GM08714 (cell line): ENCODE measurements at regions not wholly inside any gene's neighbourhood (a gene's known extent, or its start where the extent isn't known, plus 50 kb on each side); places are given as distances from the start of the nearest gene placed in this dataset.

Experiments
- H3K4me3 ChIP-seq: fragments of 200-500 bp; sonication (Bioruptor generic); 2 replicates; pipeline ENCODE4 v1.5.1; 2014; ENCODE audit warnings: mild to moderate bottlenecking, low read length, inconsistent platforms
- ZNF274 ChIP-seq: IDR thresholded peaks from 2 replicates; pipeline ENCODE4 v1.6.1; 2012; ENCODE audit warnings: mild to moderate bottlenecking, low read depth, low read length

GRCh38 chr15:47383801-47384200 is 333.5 kb upstream of the SEMA6D start:
- no peak overlapping the region for H3K4me3 ChIP-seq
- no peak for TF ChIP-seq ZNF274

GRCh38 chr15:47384341-47384740 is 333.0 kb upstream of the SEMA6D start:
- no peak overlapping the region for H3K4me3 ChIP-seq
- TF ChIP-seq ZNF274: no peak

GRCh38 chr15:47384776-47385175 is 332.5 kb upstream of the SEMA6D start:
- no peak for TF ChIP-seq ZNF274
- no peak overlapping the region for H3K4me3 ChIP-seq

GRCh38 chr15:47386459-47386858 is 330.8 kb upstream of the SEMA6D start:
- TF ChIP-seq ZNF274: no peak
- H3K4me3 ChIP-seq: no peak overlapping the region

GRCh38 chr15:47388299-47388698 is 329.0 kb upstream of the SEMA6D start:
- no peak for TF ChIP-seq ZNF274
- H3K4me3 ChIP-seq: no peak overlapping the region

- TF ChIP-seq ZNF274: no peak
- H3K4me3 ChIP-seq: no peak overlapping the region
Measured at GRCh38 chr15:47390208-47390765, 327.0 kb upstream of the SEMA6D start.

- no peak overlapping the region for H3K4me3 ChIP-seq
- TF ChIP-seq ZNF274: no peak
Measured at GRCh38 chr15:47394286-47394809, 323.0 kb upstream of the SEMA6D start.

GRCh38 chr15:47395076-47395475 is 322.2 kb upstream of the SEMA6D start:
- no peak overlapping the region for H3K4me3 ChIP-seq
- TF ChIP-seq ZNF274: no peak

GRCh38 chr15:47397655-47398054 is 319.6 kb upstream of the SEMA6D start:
- no peak overlapping the region for H3K4me3 ChIP-seq
- TF ChIP-seq ZNF274: no peak

- H3K4me3 ChIP-seq: no peak overlapping the region
- TF ChIP-seq ZNF274: no peak
Measured at GRCh38 chr15:47398132-47398531, 319.2 kb upstream of the SEMA6D start.

- no peak for TF ChIP-seq ZNF274
- no peak overlapping the region for H3K4me3 ChIP-seq
Measured at GRCh38 chr15:47398594-47398993, 318.7 kb upstream of the SEMA6D start.

GRCh38 chr15:47399100-47399499 is 318.2 kb upstream of the SEMA6D start:
- no peak overlapping the region for H3K4me3 ChIP-seq
- no peak for TF ChIP-seq ZNF274

- no peak for TF ChIP-seq ZNF274
- H3K4me3 ChIP-seq: no peak overlapping the region
Measured at GRCh38 chr15:47400603-47401002, 316.7 kb upstream of the SEMA6D start.

- no peak for TF ChIP-seq ZNF274
Measured at GRCh38 chr15:47401427-47401826, 315.9 kb upstream of the SEMA6D start.

GRCh38 chr15:47402829-47403228 is 314.5 kb upstream of the SEMA6D start:
- H3K4me3 ChIP-seq: no peak overlapping the region
- no peak for TF ChIP-seq ZNF274

More at GRCh38 chr15:47401427-47401826, 315.9 kb upstream of the SEMA6D start:
- no peak overlapping the region for H3K4me3 ChIP-seq

GRCh38 chr15:47404877-47405276 is 312.4 kb upstream of the SEMA6D start:
- no peak for TF ChIP-seq ZNF274
- no peak overlapping the region for H3K4me3 ChIP-seq
